Umbilical cord (tissue), 1 donor: ENCODE measurements at regions not wholly inside any gene's neighbourhood (a gene's known extent, or its start where the extent isn't known, plus 50 kb on each side); places are given as distances from the start of the nearest gene placed in this dataset.
"Not testable (repeated sequence)": the region's sequence is repeated elsewhere in the genome, so short reads cannot be mapped to it uniquely, and the experiment has no call there.

Experiments used
- DNase-seq: peaks from one replicate; pipeline ENCODE4 v3.0.0-alpha.2; 2015; ENCODE audit warnings: low spot score

DNA sequence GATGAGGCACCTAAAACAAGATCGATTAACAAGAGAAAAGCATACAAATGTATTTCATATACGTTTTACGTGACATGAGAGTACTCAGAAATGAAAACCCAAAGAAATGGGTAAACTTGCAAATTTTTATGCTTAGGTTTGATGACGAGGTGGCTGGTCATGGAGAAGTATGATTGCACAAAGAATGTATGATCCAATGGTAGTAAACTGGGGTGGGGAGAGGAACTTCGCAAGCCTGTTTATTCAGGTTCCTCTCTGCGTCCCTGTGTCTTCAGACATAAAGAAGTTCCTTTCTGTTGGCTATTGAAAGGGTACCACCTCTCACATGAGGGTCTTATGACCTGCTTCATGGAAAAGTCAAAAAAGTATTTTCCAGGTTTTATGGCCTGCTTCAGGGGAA is 309.2 kb downstream of the BCOR start:
- DNase-seq = no peak

DNA sequence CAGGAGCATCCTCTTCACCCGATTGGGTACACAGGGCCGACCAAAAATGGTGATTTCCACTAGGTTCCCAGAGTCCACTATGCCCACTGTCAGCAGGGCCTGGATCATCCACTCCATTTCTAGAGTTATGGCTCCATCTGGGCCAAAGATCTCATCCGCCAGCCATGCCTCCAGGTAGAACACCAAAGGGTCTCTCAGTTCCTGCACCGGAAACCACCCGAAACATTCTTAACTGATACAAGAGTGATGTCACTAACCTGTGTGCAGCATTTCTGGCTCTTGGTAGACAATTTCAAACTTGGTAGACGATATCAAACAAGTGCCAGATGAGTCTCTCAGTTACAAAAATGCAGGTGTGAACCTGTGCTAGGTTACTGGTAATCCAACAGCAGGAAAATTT is 306.1 kb downstream of the BCOR start:
- DNase-seq = no peak

DNA sequence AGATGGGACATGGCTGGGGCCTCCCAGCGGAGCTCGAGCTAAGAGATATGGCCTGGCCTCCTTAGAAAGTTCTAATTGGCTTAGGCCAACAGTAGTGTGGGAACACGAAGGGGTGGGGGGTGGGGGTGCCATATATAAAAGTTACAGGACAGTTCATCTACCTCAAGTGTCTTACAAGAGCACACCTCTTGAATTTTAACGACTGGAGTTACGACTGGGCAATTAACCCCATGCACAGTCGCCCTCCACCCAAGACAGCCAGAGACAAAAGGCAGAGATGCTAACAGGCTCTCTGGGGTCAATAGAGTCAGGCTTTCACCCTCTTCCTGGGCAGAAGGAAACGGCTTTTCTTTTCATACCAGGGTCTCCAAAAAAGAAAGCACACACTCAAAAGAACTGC is 302.2 kb downstream of the BCOR start:
- no peak for DNase-seq

DNA sequence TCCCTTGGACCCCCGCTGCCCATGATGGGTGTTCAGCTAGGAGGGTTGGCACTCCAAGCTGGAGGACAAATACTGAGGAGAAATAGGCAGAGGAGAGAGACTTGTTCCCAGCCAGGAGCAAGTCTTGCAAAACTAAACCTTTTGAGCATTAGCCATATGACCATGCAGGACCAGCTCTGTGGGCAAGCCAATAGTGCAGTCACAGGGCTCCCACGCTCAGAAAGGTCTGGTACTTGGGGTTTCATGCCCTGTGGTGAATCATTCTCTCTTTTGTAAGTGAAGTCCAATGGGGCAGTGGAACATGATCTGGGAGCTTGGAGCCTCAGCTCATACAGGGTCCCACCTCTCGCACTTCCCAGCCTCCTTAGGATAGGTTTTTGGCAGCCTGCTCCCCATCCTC is 300.9 kb downstream of the BCOR start:
- no peak for DNase-seq

DNA sequence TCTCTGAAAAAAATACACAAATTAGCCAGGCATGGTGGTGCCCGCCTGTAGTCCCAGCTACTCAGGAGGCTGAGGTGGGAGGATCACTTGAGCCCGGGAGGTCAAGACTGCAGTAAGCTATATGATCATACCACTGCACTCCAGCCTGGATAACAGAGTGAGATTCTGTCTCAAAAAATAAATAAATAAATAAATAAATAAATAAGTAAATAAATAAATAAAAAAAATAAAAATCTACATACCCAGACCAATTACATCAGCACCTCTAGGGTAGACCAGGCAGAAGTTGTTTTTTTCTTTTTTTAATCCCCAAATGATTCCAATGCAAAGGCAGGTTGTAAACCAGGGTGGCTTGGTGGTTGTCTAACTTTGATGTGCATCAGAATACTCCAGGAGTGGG is 299.3 kb downstream of the BCOR start:
- DNase-seq = not testable (repeated sequence)

DNA sequence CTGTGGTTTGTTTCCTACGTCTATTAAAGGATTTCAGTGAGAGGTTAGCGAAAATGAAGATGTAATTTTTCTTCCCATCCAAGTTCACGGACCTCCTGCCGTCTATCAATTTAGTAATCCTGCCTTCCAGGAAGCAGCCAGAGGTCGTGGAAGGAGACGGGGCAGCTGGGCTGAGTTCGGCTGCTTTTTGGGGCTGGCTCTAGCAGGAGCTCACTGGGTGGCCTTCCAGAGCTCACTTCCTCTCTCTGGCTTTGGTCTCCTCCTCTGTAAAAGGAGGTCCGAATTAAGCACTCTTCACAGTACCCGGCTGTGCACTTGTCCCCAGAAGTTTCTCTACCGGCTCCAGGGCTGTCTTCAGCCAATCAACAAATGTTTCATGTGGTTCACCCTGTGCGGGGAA is 295.4 kb downstream of the BCOR start:
- DNase-seq = no peak

DNA sequence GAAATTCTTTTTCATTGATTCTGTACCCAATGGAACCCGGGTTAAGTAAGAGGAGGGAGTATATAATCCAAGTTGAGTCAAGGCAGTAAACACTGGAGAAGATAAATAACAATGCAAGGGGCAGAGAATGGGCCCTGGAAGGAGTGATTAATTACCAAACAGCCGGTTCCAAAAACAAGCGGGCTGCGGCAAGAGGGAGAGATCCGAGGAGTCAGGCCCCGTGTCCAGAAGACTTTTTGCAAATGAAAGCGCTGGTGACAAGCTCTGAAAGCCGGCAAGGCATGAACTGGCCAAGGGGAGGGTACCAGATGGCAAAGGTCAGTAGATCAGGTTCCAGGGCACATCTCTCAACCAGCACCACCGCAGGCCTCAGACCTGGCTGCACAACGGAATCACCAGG is 294.9 kb downstream of the BCOR start:
- no peak for DNase-seq

DNA sequence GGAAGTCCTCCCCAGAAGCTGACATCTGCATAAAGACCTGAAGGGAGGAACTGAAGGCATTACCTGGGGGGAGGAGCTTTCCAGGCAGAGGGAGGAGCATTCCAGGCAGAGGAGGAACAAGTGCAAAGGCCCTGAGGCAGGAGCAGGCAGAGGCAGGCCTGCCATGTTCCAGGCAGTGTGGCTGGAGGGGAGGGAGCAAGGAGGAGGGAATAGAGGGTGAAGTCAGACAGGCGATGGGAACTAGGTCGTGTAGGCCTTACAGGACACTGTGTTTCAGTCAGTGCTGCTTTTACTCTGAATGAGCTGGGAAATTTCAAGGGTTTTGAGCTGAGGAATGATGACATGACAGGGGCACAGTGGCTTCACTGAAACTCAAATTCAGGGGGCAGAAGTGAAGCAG is 292.7 kb downstream of the BCOR start:
- no peak for DNase-seq

DNA sequence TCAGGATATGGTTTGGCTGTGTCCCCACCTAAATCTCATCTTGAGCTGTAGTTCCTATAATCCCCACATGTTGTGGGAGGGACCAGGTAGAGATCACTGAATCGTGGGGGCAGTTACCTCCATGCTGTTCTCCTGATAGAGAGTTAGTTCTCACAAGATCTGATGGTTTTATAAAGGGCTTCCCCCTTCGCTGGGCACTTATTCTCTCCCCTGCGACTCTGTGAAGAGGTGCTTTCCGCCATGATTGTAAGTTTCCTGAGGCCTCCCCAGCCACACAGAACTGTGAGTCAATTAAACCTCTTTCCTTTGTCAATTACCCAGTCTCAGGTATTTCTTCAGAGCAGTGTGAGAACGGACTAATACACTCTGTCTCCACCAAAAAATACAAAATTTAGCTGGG is 291.9 kb downstream of the BCOR start:
- no peak for DNase-seq

DNA sequence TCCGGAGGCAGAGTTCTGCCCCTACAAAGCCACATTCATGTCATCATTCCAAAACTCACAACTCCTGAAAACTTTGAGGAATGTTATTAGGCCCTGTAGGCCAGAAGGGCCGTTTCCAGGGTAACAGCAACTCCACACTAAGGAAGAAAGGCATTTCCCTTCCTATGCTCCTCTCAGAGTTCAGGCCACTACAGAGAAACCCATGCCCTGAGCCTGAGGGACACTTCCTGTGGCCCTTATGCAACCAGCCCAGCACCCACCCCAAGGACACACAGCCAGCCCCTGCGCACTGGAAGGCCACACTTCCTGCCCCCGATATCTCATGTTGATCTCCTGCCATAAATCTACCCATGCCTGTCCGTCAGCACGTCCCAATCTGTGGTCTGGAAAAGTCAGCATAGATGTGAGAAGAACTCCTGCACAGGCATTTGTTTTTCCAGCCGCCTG is 289.3 kb downstream of the BCOR start:
- peak; percentile 81 for DNase-seq

DNA sequence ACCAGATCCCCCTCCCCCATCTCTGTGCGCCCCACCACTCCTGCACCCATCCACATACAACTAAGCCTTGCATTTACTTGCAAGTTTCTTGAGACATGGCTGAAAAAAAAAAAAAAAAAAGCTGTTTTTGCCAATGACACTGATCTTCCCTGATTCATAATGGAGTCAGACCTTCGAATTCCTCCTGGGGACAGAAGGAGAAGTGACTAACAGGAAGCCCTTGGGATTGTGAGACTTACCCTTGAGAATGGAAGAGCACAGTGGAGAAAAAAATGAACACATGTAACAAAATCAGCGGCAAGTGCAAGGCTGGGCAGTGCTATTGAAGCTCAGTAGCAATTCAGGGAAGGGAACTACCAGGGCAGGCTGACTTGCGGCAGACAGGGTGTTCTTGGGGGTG is 288.4 kb downstream of the BCOR start:
- DNase-seq = no peak

DNA sequence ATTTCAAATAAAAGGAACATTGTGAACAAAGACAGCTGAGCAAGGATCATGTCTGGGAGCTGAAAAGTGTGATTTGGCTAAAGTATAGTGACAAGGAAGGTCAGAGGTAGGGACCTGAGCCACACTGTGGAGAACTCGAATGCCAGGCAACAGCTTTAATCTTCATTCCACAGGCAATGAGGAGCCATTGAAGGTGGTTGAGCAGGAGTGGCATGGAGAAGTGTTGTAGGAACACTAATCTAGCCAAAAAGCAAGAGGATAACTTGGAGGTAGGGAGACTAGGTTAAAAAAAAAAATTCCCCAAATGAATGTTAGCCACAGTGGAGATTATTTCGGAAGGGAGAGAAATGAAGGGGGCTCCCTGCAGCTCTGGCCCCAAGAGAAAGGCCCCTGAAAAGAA is 286.9 kb downstream of the BCOR start:
- DNase-seq = no peak

DNA sequence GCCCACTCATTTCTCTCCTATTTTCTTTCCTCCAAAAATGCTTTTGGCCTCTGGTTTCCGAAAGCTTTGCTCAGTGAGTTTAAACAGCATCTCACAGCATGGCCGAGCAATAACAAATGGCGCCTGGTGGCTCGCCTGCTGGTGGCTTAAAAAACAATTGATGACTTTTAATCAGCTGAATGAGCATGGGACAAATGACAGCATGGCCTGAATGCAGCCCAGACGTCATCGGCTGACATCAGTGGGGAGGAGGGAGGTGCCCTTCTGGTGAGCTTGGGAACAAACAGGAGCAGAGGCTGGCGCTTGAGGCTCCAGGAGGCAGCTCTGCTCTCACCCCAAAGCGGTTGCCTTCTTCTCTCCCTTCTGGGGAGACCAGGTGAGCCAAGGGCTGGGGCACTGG is 286.4 kb downstream of the BCOR start:
- DNase-seq = no peak

DNA sequence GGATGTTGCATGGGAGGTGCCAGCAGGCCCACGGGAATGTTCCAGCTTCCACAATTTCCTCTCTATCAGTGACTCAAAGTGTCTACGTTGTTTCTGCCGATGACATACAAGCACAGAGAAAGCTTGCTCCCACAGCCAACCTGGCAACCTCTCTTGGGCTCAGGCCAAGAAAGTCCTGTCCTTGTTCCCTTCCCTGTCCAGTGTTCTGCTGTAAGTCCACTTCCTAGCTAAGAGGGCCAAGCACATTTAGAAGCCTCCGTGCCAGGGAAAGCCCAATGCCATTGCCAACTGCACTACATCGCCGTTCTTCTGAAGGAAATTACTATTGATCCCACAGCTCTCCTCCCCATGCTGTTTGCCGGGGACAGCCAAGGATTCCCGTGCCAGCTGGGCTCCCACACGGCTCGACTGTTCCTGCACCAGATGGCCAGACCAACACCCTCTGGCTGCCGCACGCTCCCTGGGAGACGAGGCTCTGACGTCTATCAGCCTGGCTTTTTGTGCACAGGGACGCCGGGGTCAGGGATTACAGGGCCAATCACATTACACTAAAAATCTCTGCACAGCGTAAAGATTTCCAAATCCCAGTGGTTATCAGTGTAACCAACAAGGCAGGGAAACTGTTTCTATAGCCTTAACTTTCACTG is 284.0 kb downstream of the BCOR start:
- DNase-seq = peak; percentile 67

DNA sequence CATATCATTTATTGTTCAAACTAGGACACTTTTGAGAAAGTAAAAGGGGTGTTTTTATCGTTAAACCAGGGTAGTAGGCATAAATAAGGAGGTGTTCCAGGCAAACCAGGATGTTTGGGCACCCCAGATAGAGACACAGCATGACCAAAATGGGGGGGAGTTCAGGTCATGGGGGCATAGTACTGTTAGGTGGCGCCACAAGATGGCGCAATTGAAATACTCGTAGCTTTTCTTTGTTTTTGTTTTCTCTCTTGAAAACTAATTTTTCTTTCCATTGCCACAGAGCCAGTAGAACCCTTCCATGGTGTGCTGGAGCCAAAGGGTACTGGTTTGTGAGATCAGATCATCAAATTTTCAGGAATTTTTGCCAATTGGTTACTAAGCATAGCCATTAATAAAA is 283.4 kb downstream of the BCOR start:
- DNase-seq = no peak

DNA sequence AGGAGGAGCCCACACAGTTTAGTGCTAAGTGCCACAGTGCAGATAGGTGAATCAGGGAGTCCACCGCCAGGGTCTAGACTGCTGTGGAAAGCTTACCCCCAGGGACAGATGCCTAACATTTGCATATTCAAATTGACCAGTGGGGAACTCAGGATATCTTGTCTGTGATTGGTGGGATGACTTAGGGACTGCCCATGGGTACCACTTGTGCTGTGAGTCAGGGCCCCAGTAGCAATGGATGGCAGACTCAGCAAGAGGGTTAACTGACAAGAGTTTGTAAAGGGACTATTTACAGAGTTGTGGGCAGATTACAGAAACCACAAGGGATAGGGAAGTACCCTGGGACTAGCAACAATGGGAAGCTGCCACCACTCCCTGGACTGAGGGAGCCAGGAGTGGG is 282.1 kb downstream of the BCOR start:
- no peak for DNase-seq

DNA sequence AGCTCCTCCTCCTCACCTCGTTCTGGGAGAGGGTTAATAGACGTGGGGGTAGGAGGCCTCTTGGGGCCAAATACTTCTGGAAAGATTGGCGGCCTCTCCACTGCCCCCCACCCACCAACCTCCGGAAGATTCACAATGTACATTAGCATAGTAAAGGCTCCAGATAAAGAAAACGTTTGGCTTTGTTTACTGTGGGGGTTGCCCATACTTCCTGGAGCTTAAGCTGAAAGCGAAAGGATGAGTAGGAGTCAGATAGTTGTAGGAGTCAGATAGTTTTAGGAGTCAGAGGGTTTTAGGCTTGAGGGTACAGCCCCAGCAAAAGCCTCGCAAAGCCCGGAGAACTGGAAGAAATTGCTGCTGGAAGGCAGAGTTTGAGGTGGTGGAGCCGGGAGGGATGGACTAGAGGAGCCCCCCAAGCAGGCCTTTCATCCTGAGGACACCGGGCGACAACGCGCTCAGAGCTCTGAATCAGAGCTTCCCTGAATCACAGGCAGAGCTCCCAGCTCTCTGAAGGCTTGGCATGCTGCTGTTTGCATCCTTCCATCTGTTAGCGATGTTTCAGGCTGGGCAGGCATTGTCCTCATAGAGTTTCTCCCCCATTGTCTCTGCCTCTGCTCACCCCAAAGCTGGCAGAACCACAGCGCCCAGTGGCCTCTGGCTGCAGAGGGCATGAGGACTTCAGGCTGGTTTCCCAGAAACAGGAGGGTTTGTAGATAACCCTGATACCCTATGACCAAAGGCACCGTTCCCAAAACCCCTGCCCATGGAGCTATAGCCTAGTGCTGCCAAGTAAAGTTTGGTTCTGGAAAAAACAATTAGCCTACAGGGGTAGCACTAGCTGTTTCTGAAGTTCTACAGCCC is 280.7 kb downstream of the BCOR start:
- DNase-seq = peak; percentile 42

DNA sequence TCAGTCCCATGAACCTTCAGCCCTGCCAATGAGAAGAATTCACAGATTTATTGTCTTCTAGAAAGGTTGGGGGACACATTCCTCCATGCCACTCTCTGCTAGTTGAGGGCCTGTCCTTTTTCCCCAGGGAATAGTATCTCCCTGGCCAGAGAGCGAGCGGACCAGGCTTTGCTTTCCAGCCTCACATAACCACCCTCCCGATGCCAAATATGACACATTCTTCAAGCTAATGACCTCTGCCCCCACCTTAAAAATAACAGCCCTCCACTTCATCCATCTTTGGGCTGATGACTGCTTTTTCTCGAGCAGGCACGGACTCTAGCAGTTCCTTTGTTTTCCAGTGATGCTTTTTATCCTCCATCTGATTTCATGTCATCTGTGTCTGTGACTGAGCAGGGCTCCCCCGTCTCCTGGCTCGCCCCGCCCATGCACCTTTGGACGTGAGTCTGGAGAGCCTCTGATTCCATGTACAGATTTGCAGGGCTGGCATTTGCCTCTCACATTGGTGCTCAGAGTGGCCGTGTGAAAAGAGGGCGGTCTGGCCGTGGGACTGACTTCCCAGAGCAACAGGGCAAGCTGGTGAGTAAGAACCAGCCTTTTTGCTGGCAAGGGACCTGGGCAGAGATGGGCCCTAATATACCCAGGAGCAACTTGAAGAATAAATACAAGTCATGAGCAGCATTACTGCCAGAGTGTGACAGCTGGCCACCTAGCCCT is 279.8 kb downstream of the BCOR start:
- DNase-seq = no peak

DNA sequence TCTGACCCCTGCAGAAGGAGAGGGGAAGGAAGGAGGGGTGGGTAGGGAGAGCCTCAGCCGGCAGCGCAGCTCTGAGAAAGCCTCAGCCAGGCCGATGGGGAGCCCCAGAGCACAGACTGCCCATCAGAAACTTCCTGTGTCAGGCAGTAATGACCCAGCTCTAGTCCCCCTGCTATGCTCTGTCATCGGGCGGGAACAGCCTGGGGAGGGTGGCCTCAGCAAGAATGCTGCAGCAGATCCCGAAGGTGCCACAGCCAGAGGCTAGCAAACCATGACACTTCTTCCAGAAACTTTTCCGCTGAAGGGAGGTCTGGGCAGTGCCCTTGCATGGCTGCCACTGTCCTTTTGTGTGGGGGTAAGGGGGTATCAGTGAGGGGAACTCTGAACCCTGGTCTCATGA is 279.0 kb downstream of the BCOR start:
- DNase-seq = no peak

DNA sequence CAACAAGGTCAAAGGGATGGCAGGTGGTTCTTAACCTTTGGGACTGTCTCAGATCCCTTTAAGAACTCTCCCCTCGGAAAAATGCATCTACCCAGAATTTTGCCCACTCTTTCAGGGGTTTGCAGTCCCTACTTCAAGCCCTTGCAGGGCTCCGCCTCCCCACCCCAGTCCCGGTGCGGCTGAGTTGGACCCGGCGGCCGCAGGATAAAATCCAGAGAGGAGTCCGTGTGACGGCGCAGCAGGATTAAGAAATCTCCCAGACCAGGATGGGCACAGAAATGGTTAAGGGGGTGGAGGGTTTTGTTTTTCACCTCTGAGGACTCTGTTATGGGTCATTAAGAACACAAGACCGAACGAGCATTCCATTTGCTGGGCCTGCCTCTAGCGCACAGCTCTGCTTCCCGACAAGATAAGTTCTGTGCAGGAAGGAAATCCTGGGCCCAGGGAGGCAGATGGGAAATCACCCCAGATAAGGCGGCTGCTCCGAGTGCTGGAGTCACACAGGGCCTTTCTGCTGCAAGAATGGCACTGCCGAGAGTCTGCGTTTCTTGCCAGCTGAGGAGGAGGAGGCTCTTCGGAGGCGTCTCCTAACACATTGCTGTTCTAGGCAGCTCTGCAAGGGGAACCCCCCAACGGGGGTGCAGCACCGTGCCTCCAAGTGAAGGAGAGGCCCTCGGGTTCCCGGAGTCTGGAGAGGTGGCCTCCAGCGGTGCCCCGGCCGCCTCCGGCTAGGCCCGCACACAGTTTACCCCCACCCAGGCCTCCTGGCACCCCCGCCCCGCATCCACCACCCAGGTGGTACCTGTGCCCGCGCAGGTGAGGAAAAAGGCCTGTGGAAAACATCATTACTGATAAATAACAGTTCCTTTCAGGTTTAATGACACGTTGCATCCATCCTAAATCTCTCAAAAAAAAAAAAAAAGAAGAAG is 277.6 kb downstream of the BCOR start:
- DNase-seq = peak; percentile 68

DNA sequence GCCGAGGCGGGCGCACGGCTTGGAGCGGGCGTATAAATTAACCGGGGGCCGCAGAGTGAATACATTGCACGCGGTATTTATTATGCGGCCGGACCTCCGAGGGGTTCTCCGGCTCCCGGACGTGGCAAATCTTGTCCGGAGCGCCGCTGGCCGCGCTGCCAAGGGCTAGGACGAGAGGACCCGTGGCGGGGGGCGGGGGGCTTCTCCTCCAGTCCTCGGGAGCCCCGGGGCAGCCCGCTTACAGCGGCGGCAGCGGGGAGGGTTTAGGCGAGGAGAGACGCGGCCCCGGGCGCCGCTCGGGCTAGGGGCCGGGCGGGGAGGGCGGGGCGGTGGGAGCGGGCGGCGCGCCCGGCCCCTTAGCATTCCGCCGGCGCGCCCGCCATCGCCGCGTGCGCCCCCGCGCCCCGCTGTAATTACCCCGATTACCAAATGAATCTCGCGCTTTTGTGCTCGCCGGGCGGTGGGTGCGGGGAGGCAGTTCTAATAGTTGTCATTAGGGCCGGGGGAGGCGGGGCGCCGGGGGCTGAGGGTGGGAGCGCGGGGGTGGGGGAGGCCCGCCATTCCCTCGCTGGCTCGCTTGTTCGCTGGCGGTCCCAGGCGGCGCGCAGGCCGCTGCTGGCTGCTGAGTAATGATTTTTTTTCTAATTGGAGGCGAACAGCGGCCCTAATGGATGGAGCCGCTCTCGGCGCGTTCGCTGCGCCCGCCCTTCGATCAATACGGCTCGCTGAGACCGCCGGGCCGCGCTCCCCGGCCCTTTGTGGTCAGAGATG is 276.6 kb downstream of the BCOR start:
- DNase-seq = peak; percentile 28
